ENCODE measurements at regions not wholly inside any gene's neighbourhood (a gene's known extent, or its start where the extent isn't known, plus 50 kb on each side); places are given as distances from the start of the nearest gene placed in this dataset.
"Not testable (repeated sequence)": the region's sequence is repeated elsewhere in the genome, so short reads cannot be mapped to it uniquely, and the experiment has no call there.

DNA sequence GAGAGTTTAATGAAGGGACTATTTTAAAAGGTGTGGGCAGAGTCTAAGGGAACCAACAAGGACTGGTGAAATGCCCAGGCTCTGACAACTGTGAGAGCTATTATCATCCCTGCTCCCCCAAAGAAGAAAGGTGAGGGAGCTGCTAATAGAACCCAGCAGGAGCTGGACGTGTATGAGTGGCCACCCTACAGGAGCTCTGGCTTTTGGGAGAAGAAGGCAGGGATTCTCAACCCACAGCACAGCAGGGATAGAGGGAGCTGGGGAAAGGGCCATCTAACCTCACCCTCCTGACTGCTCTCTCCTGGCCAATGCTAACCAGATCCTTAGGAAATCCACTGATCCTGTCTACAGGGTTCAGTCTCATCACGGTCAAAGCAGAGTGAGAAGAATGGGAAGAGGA lies 57.1 kb downstream of the GRIN2B start:
- H3K36me3 Mint-ChIP-seq, result no peaks in the 10 kb centered on the region
- H3K27me3 Mint-ChIP-seq, result no peaks in the 10 kb centered on the region
- H3K9me3 Mint-ChIP-seq, result peaks cover 4% of the 10 kb centered on the region
- H3K4me1 Mint-ChIP-seq (ENCODE audit: low read depth in 2 of 2), result no peaks in the 10 kb centered on the region
- no peak overlapping the region for H3K27ac Mint-ChIP-seq
- H3K4me3 Mint-ChIP-seq, result no peak overlapping the region
- DNase-seq (ENCODE audit: low spot score), result no peak
- peak in 1 of 2 donors; percentile 24 for ATAC-seq

DNA sequence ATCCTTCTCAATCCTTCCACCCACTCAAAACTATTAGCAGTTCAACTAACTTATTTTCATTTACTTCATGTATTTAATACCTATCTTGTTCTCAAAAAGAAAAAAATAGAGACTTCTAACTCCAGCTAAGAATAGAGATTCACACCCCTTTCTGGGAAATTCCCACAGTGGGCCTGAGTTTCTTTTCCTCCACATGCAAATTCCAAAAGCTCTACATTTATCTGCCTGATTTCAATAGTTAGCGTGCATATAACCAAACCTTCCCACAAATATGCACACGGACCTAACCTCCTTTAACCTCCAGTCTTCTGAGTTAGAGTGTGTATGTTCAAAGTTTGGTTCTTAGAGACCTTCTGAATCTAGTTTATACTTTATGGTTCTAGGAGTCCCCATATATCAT lies 62.5 kb downstream of the GRIN2B start:
- H3K9me3 Mint-ChIP-seq, result no peaks in the 10 kb centered on the region
- peaks cover 0 to 2% of the 10 kb centered on the region in 2 donors for H3K27me3 Mint-ChIP-seq
- no peak overlapping the region for H3K4me3 Mint-ChIP-seq
- H3K27ac Mint-ChIP-seq, result no peak overlapping the region
- ATAC-seq (no peak), DNase-seq (ENCODE audit: low spot score) (no peak)
- H3K4me1 Mint-ChIP-seq (ENCODE audit: low read depth in 2 of 2), result no peaks in the 10 kb centered on the region
- no peaks in the 10 kb centered on the region for H3K36me3 Mint-ChIP-seq

DNA sequence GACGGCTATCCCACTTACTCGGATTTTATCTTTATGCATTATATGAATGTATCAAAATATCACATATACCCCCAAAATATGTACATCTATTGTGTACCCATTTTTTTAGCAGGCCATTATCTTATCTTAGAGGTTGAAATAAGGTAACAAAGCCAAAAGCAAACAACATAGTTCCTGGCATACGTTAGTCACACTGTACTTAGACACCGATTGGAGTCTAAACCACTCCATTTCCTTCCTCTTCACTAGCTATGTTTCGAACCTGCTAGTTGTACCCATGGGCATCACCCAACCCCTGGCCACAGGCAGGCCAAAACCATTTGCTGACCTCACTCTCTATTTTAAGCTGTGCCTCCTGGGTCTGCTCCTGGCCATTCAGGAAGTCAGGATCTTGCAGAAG lies 66.3 kb downstream of the GRIN2B start:
- H3K36me3 Mint-ChIP-seq, result no peaks in the 10 kb centered on the region
- H3K4me3 Mint-ChIP-seq, result no peak overlapping the region
- DNase-seq (ENCODE audit: low spot score) (no peak), ATAC-seq (no peak)
- no peaks in the 10 kb centered on the region for H3K4me1 Mint-ChIP-seq (ENCODE audit: low read depth in 2 of 2)
- peaks cover 0 to 4% of the 10 kb centered on the region in 2 donors for H3K27me3 Mint-ChIP-seq
- no peak overlapping the region for H3K27ac Mint-ChIP-seq
- H3K9me3 Mint-ChIP-seq, result no peaks in the 10 kb centered on the region

DNA sequence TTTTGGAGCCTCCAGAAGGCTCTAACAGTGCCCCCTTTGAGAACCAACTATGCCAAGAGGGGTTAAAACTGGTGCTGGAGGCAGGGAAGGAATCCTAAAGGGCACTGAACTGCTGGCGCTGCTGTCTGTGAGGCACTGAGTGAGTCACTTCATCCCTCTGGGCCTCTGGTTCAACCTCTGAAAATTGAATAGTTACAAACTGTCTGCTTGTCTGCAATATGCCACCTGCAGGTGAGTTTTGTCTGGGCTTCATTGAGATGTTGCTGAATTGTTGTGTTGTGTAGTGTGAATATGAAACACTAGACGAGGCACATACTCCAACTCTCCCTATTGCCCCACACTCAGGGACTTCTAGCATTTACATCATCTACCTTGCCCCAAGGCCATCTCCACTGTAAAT lies 68.0 kb downstream of the GRIN2B start:
- Mint-ChIP-seq H3K36me3 (no peaks in the 10 kb centered on the region), H3K27ac (no peak overlapping the region), H3K9me3 (no peaks in the 10 kb centered on the region), H3K4me3 (no peak overlapping the region), H3K4me1 (ENCODE audit: low read depth in 2 of 2) (no peaks in the 10 kb centered on the region), H3K27me3 (peaks cover 7 to 13% of the 10 kb centered on the region in 2 donors)
- ATAC-seq (no peak), DNase-seq (ENCODE audit: low spot score) (no peak)

DNA sequence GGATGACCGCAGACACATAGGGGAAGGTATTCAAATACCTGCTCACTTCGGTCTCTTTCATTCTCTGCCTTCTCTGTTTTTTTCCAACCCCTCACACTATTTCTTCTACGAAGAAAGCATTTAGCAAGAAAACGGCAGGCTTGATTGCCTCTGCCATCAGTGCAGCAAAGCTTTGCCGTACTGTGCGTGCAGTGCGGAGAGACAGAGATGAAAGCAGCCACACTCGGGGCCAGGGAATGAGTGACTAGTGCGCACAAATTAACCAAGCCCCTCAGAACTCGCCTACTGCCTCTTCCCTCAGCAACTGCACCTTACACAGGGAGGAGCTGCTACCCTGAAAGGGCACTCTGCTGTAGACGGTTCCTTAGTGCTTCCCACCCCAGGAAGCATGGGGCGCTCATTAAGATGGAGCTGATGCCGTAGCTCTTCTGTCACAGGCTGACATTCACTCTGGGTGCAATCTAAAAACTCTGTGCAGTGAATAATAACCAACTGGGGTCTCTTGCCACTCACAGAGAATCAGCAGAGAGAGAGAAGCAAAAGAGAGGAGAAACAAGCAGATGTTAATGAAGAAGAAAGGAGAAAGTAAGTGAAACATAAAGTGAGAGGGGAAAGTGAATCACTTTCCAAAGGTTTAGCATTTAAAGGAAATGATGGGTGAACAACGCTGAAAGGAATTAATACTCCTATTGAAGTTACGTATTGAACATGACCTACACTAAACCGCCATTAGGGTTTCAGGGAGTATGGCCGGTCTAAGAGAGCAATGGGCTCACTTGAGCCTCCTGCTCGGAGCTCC lies 69.4 kb downstream of the GRIN2B start:
- ATAC-seq, result no peak

DNA sequence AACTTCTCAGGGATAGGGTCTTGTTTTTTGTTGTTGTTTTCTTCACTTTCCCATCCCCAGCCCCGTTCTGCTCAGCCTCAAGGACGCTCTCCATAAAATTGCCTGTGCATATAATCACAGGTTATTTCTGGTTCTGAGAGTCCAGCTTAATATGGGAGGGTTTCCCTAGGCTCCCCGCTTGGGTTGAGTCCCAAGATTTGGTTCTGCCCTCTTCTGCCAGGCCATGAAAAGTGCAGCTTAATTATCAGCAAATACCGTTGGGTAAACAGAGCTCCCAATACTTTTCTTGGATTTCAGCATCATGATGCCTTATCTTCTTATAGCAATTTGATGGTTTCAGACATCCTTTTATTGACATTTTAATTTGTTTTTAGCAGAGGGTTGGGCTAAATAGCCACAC lies 75.6 kb downstream of the GRIN2B start:
- Mint-ChIP-seq H3K4me3 (no peak overlapping the region), H3K4me1 (ENCODE audit: low read depth in 2 of 2) (no peaks in the 10 kb centered on the region), H3K9me3 (no peaks in the 10 kb centered on the region), H3K36me3 (no peaks in the 10 kb centered on the region), H3K27me3 (peaks cover 4 to 37% of the 10 kb centered on the region in 2 donors), H3K27ac (no peak overlapping the region)
- no peak for ATAC-seq
- DNase-seq (ENCODE audit: low spot score), result no peak

More for the DNA sequence above, 69.4 kb downstream of the GRIN2B start:
- H3K27ac Mint-ChIP-seq, result no peak overlapping the region
- H3K27me3 Mint-ChIP-seq, result peaks cover 7 to 20% of the 10 kb centered on the region in 2 donors
- no peaks in the 10 kb centered on the region for H3K9me3 Mint-ChIP-seq
- DNase-seq (ENCODE audit: low spot score), result no peak
- no peaks in the 10 kb centered on the region for H3K4me1 Mint-ChIP-seq (ENCODE audit: low read depth in 2 of 2)
- no peak overlapping the region for H3K4me3 Mint-ChIP-seq
- H3K36me3 Mint-ChIP-seq, result no peaks in the 10 kb centered on the region

DNA sequence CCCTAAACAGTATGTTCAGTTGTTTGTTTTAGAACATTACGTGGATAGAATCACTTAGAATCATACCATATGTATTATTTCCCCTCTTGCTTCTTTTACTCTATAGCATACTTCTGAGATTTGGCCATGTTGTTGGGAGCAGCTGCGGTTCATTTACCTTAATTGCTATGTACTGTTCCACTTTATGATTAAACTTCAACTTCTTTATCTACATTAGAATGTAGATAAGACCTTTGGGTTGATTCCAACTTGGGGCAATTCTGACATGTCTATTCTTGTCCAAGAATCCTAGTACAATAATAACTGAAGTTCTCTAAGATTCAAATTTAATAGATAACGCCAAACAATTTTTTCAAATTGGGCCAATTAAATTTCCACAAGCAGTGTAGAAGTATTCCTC lies 80.7 kb downstream of the GRIN2B start:
- no peaks in the 10 kb centered on the region for H3K36me3 Mint-ChIP-seq
- peaks cover 0 to 10% of the 10 kb centered on the region in 2 donors for H3K27me3 Mint-ChIP-seq
- H3K27ac Mint-ChIP-seq, result no peak overlapping the region
- ATAC-seq (no peak), DNase-seq (ENCODE audit: low spot score) (no peak)
- H3K9me3 Mint-ChIP-seq, result no peaks in the 10 kb centered on the region
- no peak overlapping the region for H3K4me3 Mint-ChIP-seq
- H3K4me1 Mint-ChIP-seq (ENCODE audit: low read depth in 2 of 2), result no peaks in the 10 kb centered on the region

DNA sequence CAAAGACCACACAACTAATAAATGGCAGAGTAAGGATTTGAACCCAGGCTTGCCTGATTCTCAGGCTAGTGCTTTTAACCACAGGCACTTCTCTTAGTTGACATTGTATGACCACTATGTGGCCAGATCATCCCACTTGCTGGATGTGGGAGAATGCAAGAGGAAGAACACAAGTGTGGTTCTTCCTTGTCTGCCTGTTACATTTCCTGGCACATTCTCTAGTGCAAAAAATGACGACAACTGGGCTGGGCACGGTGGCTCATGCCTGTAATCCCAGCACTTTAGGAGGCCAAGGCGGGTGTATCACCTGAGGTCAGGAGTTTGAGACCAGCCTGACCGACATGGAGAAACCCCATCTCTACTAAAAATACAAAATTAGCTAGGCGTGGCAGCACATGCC lies 83.0 kb downstream of the GRIN2B start:
- not testable (repeated sequence) for H3K9me3 Mint-ChIP-seq; H3K27me3 Mint-ChIP-seq; H3K4me3 Mint-ChIP-seq; ATAC-seq; DNase-seq (ENCODE audit: low spot score); H3K36me3 Mint-ChIP-seq; H3K27ac Mint-ChIP-seq; H3K4me1 Mint-ChIP-seq (ENCODE audit: low read depth in 2 of 2)

DNA sequence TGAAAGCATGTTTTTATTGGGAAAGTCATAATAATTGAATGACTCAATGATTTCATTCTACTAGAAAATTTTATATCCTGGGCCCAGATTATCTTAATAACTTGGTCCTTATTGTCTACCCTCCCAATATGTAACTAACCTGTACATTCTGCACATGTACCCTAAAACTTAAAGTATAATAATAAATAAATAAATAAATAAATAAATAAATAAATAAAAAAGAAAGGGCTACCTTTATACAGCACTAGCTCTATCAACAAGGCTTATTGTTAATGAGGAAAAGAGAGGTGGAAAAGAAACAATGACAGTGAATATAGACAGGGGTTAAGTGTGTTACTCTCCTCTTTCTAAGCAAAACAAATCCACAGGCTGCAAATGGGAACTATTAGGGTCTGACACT lies 83.6 kb downstream of the GRIN2B start:
- H3K36me3 Mint-ChIP-seq, result no peaks in the 10 kb centered on the region
- DNase-seq (ENCODE audit: low spot score) (no peak), ATAC-seq (no peak)
- H3K9me3 Mint-ChIP-seq, result no peaks in the 10 kb centered on the region
- peaks cover 0 to 6% of the 10 kb centered on the region in 2 donors for H3K27me3 Mint-ChIP-seq
- no peak overlapping the region for H3K4me3 Mint-ChIP-seq
- H3K27ac Mint-ChIP-seq, result no peak overlapping the region
- no peaks in the 10 kb centered on the region for H3K4me1 Mint-ChIP-seq (ENCODE audit: low read depth in 2 of 2)

DNA sequence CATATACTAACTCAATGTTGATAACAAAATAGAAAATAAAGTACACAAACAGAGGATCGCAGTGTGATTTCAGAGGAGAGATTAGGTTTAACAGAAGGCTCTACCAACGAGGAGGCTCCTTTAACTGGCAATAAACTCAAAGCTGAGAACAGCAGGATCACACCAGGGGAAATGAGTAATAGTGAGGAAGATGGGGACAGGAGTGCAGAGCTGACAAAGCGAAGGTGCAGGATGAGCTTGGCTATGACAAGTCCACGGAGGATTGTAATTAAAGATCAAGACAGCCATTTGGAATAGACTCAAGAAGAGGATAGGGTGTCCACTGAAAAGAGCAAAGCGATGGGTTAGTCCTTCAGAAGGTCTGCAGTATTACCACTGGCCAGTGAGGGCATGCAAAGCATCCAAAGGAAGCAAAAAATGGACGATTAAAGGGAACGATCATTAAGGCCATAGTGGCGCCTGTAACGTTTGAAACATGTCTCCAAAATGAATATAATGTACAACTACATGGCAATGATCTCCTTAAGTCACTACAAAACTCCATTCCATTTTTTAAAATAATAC lies 85.3 kb downstream of the GRIN2B start:
- H3K4me3 Mint-ChIP-seq, result no peak overlapping the region
- H3K36me3 Mint-ChIP-seq, result no peaks in the 10 kb centered on the region
- ATAC-seq, result no peak
- H3K27ac Mint-ChIP-seq, result no peak overlapping the region
- H3K27me3 Mint-ChIP-seq, result peaks cover 0 to 8% of the 10 kb centered on the region in 2 donors
- H3K9me3 Mint-ChIP-seq, result no peaks in the 10 kb centered on the region
- H3K4me1 Mint-ChIP-seq (ENCODE audit: low read depth in 2 of 2), result no peaks in the 10 kb centered on the region
- no peak for DNase-seq (ENCODE audit: low spot score)

DNA sequence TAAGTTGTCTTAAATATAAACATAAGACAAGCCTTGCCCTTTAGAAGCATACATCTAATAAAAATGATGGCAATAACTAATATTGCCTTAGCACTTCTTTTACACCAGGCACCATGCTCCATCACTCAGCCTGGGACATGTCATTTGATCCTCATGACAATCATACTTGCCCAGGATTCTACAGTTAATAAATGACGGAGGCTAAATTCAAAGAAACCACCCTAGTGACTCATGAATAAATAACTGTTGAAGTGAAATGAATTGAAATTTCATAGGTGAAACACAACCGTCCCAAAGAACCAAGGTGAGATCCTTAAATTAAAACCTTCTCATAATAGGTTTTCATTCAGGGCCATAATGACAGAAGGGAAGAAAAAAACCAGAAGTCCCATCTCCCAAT lies 89.5 kb downstream of the GRIN2B start:
- DNase-seq (ENCODE audit: low spot score), result no peak
- no peak for ATAC-seq
- no peaks in the 10 kb centered on the region for H3K9me3 Mint-ChIP-seq

DNA sequence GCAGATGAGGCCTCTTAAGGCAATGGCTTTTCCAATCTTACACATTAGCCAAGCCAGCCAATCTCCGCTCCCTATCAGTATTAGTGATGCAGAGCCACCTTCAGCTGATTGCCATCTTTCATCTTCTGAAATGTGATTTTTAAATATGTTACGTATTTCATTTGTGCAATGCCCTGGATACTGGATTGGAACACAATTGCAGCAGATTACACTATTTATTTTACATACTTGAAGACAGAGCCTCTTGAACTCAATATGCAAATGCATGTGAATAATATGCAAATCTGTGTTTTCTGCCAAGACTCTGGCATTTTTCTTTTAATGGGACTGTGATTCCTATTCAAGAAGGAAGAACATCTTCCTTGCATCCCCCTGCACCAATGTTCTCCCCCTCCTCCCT lies 90.5 kb downstream of the GRIN2B start:
- Mint-ChIP-seq H3K9me3 (no peaks in the 10 kb centered on the region), H3K27ac (no peak overlapping the region), H3K27me3 (peaks cover 2 to 8% of the 10 kb centered on the region in 2 donors), H3K36me3 (no peaks in the 10 kb centered on the region), H3K4me3 (no peak overlapping the region), H3K4me1 (ENCODE audit: low read depth in 2 of 2) (no peaks in the 10 kb centered on the region)
- DNase-seq (ENCODE audit: low spot score) (no peak), ATAC-seq (no peak)

More for the DNA sequence above, 89.5 kb downstream of the GRIN2B start:
- Mint-ChIP-seq H3K4me1 (ENCODE audit: low read depth in 2 of 2) (no peaks in the 10 kb centered on the region), H3K4me3 (no peak overlapping the region), H3K27me3 (peaks cover 0 to 8% of the 10 kb centered on the region in 2 donors), H3K27ac (no peak overlapping the region), H3K36me3 (no peaks in the 10 kb centered on the region)

DNA sequence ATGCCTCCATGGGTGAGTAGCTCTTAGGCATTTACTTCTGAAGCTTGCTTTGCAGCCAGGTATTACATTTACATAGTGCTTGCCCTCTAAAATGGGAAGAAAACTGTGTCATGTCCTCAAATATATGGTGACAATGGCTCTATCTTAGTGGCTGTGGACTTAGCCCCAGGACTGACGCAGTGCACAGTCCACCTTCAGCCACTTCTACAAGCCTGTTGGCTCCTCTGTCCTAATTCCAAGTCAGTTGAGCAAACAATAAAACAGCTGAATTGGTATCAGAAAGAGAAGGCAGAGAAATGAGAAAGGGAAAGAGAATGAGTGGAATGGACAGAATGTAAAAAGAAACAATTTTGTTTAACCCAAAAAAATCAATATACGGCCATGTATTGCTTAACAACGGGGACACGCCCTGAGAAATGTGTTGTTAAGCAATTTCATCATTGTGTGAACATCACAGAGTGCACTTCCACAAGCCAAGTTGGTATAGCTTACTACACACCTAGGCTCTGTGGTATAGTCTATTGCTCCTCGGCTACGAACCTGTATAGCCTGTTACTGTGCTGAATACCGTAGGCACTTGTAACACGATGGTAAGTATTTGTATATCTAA lies 93.5 kb downstream of the GRIN2B start:
- Mint-ChIP-seq H3K27ac (no peak overlapping the region), H3K4me1 (ENCODE audit: low read depth in 2 of 2) (no peaks in the 10 kb centered on the region), H3K4me3 (no peak overlapping the region), H3K36me3 (no peaks in the 10 kb centered on the region), H3K9me3 (no peaks in the 10 kb centered on the region), H3K27me3 (peaks cover 10 to 18% of the 10 kb centered on the region in 2 donors)
- ATAC-seq (no peak), DNase-seq (ENCODE audit: low spot score) (no peak)

DNA sequence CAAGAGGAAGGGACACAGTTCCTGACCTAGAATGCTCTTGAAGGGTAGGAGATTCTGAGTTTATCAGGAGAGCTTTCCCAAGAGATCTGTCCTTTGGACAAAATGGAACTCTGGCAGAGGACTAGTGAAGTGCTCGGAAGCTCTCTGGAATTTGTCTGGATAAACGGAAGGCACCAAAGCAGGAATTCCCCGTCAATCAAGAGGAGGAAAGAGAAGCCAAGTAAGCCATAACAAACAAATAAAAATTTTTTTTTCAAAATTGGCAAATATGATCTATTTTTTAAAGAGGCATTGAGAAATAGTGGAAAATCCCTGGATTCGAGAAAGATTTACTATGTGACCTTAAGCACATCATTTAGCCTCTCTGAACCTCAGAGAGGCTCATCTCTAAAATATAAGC lies 99.2 kb downstream of the GRIN2B start:
- Mint-ChIP-seq H3K27ac (no peak overlapping the region), H3K9me3 (no peaks in the 10 kb centered on the region), H3K4me1 (ENCODE audit: low read depth in 2 of 2) (no peaks in the 10 kb centered on the region), H3K36me3 (no peaks in the 10 kb centered on the region), H3K27me3 (peaks cover 10 to 16% of the 10 kb centered on the region in 2 donors), H3K4me3 (no peak overlapping the region)
- DNase-seq (ENCODE audit: low spot score) (no peak), ATAC-seq (no peak)
